ENCODE measurements at regions not wholly inside any gene's neighbourhood (a gene's known extent, or its start where the extent isn't known, plus 50 kb on each side); places are given as distances from the start of the nearest gene placed in this dataset.

- Histone ChIP-seq H3K79me2 (ENCODE audit: control insufficient read depth, insufficient read depth, low read length) (no peaks in the 10 kb centered on the region), H3K4me2 (ENCODE audit: control insufficient read depth, insufficient read depth) (no peak overlapping the region), H3K4me3 (no peak overlapping the region), H2AFZ (ENCODE audit: control insufficient read depth, low read depth, low read length) (no peak overlapping the region), H3K9ac (ENCODE audit: control insufficient read depth, insufficient read depth, low read length) (no peak overlapping the region), H4K20me1 (ENCODE audit: control insufficient read depth, insufficient read depth) (no peaks in the 10 kb centered on the region), H3K4me1 (ENCODE audit: control insufficient read depth, insufficient read depth, low read length) (no peaks in the 10 kb centered on the region), H3K9me3 (replicated peaks; ENCODE audit: control insufficient read depth, insufficient read depth, low read length) (no peaks in the 10 kb centered on the region), H3K27ac (ENCODE audit: control insufficient read depth, insufficient read depth) (no peak overlapping the region), H3K27me3 (replicated peaks in 1 of 2; ENCODE audit: control insufficient read depth in 2 of 2, insufficient read depth in 2 of 2, low read length in 1 of 2) (no peaks in the 10 kb centered on the region), H3K36me3 (ENCODE audit: control insufficient read depth in 2 of 2, insufficient read depth in 2 of 2, low read length in 1 of 2) (no peaks in the 10 kb centered on the region)
- SMC1A ChIA-PET (ENCODE audit: uncharacterized antibody, unreplicated experiment): interaction anchor here (0.6 to 0.8 kb wide), 3 partner anchors 54 to 1108 kb away, joined by 3 to 4 read pairs (median 3); no protein-coding TSS in a partner anchor
- CTCF ChIA-PET: interaction anchor here (0.6 to 1.7 kb wide), 2 partner anchors 10 to 96 kb away, joined by 3 to 6 read pairs; no protein-coding TSS in a partner anchor
- DNase-seq (ENCODE audit: low read depth, low spot score) (no peak), FAIRE-seq (no peak), ATAC-seq (no peak)
- in situ Hi-C loops (cut with MboI): no loop called here
- RAD21 ChIA-PET (ENCODE audit: unreplicated experiment): no interaction called here
- POLR2A ChIA-PET: no interaction called here
- no TSS peak for BruUV-seq (replicated peaks)
- intact Hi-C loops (cut with micrococcal nuclease; ENCODE audit: unreplicated experiment): no loop called here
- WGBS (ENCODE audit: insufficient coverage, insufficient replicate concordance, low lambda C conversion rate, missing lambda C conversion rate): 31% methylated on average over 15 of the region's 16 CpGs
- TF ChIP-seq ATF3 (IDR thresholded peaks at IDR 0.05; ENCODE audit: borderline replicate concordance, extremely low read depth, low read depth, low read length) (no peak), NFXL1 (IDR thresholded peaks at IDR 0.05; ENCODE audit: borderline replicate concordance) (no peak), WRNIP1 (IDR thresholded peaks at IDR 0.05; ENCODE audit: borderline replicate concordance, low read depth, low read length) (no peak), HCFC1 (IDR thresholded peaks at IDR 0.05; ENCODE audit: low read length) (no peak), FOXM1 (IDR thresholded peaks at IDR 0.05; ENCODE audit: low read depth, low read length) (no peak)
These were observed 1160.3 kb downstream of the FSTL5 start for GRCh38 chr4:161003418-161004057.

GRCh38 chr4:161005746-161006145, 1158.1 kb downstream of the FSTL5 start:
- no TSS peak for BruUV-seq (replicated peaks)
- no peaks in the 10 kb centered on the region for H3K4me1 ChIP-seq (ENCODE audit: control insufficient read depth, insufficient read depth, low read length)
- ChIA-PET RAD21 (ENCODE audit: unreplicated experiment) (no interaction called here), CTCF (no interaction called here), SMC1A (ENCODE audit: uncharacterized antibody, unreplicated experiment) (no interaction called here), POLR2A (no interaction called here)
- no peaks in the 10 kb centered on the region for H3K9me3 ChIP-seq (replicated peaks; ENCODE audit: control insufficient read depth, insufficient read depth, low read length)
- H3K9ac ChIP-seq (ENCODE audit: control insufficient read depth, insufficient read depth, low read length): no peak overlapping the region
- no peak overlapping the region for H3K4me3 ChIP-seq
- intact Hi-C loops (cut with micrococcal nuclease; ENCODE audit: unreplicated experiment) (no loop called here), in situ Hi-C loops (cut with MboI) (no loop called here)
- no peak overlapping the region for H3K4me2 ChIP-seq (ENCODE audit: control insufficient read depth, insufficient read depth)
- ATAC-seq (no peak), DNase-seq (ENCODE audit: low read depth, low spot score) (no peak), FAIRE-seq (no peak)
- H3K27me3 ChIP-seq (replicated peaks in 1 of 2; ENCODE audit: control insufficient read depth in 2 of 2, insufficient read depth in 2 of 2, low read length in 1 of 2): no peaks in the 10 kb centered on the region
- no peaks in the 10 kb centered on the region for H3K79me2 ChIP-seq (ENCODE audit: control insufficient read depth, insufficient read depth, low read length)
- whole genome bisulfite sequencing (ENCODE audit: insufficient coverage, insufficient replicate concordance, low lambda C conversion rate, missing lambda C conversion rate): 0% methylated on average over 2 of the region's 2 CpGs
- no peak overlapping the region for H2AFZ ChIP-seq (ENCODE audit: control insufficient read depth, low read depth, low read length)
- no peaks in the 10 kb centered on the region for H3K36me3 ChIP-seq (ENCODE audit: control insufficient read depth in 2 of 2, insufficient read depth in 2 of 2, low read length in 1 of 2)
- H4K20me1 ChIP-seq (ENCODE audit: control insufficient read depth, insufficient read depth): no peaks in the 10 kb centered on the region
- no peak overlapping the region for H3K27ac ChIP-seq (ENCODE audit: control insufficient read depth, insufficient read depth)
- TF ChIP-seq TCF12 (IDR thresholded peaks at IDR 0.05; ENCODE audit: low read depth, low read length): no peak
- no peak for TF ChIP-seq EZH2 (IDR thresholded peaks at IDR 0.05; ENCODE audit: borderline replicate concordance, control insufficient read depth, low read depth, low read length)
- TF ChIP-seq ZNF24 (IDR thresholded peaks at IDR 0.05): no peak
- TF ChIP-seq SPI1 (IDR thresholded peaks at IDR 0.05; ENCODE audit: borderline replicate concordance, insufficient read depth, low read depth, low read length): no peak
- TF ChIP-seq NRF1 (conservative IDR thresholded peaks at IDR 0.05; ENCODE audit: low read depth, low read length): no peak
- TF ChIP-seq CEBPZ (IDR thresholded peaks at IDR 0.05; ENCODE audit: low read depth, low read length): no peak
- no peak for TF ChIP-seq ZZZ3 (IDR thresholded peaks at IDR 0.05; ENCODE audit: control insufficient read depth, insufficient read length, low read depth)
